ENCODE measurements at regions not wholly inside any gene's neighbourhood (a gene's known extent, or its start where the extent isn't known, plus 50 kb on each side); places are given as distances from the start of the nearest gene placed in this dataset.
"Not testable (repeated sequence)": the region's sequence is repeated elsewhere in the genome, so short reads cannot be mapped to it uniquely, and the experiment has no call there.

- no TSS peak for BruUV-seq (replicated peaks)
- intact Hi-C loops (cut with micrococcal nuclease) = no loop called here
- Mint-ChIP-seq H3K4me3 (ENCODE audit: unreplicated experiment) (no peak overlapping the region), H3K4me1 (ENCODE audit: insufficient read depth, unreplicated experiment) (no peaks in the 10 kb centered on the region), H3K36me3 (ENCODE audit: insufficient read depth, unreplicated experiment) (no peaks in the 10 kb centered on the region), H3K9me3 (ENCODE audit: unreplicated experiment) (no peaks in the 10 kb centered on the region), H3K27me3 (ENCODE audit: insufficient read depth, unreplicated experiment) (no peaks in the 10 kb centered on the region), H3K27ac (ENCODE audit: low read depth, unreplicated experiment) (peak overlapping the region; percentile 30)
- ChIA-PET CTCF (interaction anchor here (1.6 to 2.6 kb wide), 2 partner anchors 12 to 191 kb away, joined by 7 to 10 read pairs; no protein-coding TSS in a partner anchor), POLR2A (interaction anchor here (0.5 to 0.6 kb wide), 2 partner anchors 233 to 1887 kb away, joined by 3 read pairs; no protein-coding TSS in a partner anchor)
- peak; percentile 37 for DNase-seq (ENCODE audit: unreplicated experiment)
- no peak for TF ChIP-seq CTCF (IDR thresholded peaks at IDR 0.05; ENCODE audit: unreplicated experiment)
Measured at GRCh38 chr10:52499281-52499680, 185.2 kb downstream of the DKK1 start.

DNA sequence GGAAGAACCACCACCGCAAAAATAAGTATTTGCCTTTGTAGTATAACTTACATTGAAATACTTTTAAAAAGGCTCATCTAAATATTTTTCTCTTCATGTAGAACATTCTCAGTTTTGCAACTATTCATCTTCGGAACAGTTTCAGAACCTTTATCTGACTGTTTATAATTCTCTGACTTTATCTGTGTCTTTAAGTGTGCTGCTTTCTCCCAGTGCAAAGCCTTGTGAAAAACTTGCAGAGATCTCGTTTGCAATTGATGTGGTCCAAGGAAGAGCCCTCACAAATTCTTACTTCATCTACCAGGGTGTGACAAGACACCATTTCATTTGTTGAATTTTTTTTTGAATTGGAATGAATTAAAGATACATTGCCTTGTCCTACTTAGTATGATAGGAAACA is 186.4 kb downstream of the DKK1 start:
- Mint-ChIP-seq H3K27me3 (ENCODE audit: insufficient read depth, unreplicated experiment) (no peaks in the 10 kb centered on the region), H3K27ac (ENCODE audit: low read depth, unreplicated experiment) (no peak overlapping the region), H3K4me3 (ENCODE audit: unreplicated experiment) (no peak overlapping the region), H3K36me3 (ENCODE audit: insufficient read depth, unreplicated experiment) (no peaks in the 10 kb centered on the region), H3K4me1 (ENCODE audit: insufficient read depth, unreplicated experiment) (no peaks in the 10 kb centered on the region), H3K9me3 (ENCODE audit: unreplicated experiment) (peaks cover 7% of the 10 kb centered on the region)
- BruUV-seq (replicated peaks) = no TSS peak
- no peak for DNase-seq (ENCODE audit: unreplicated experiment)
- no peak for TF ChIP-seq CTCF (IDR thresholded peaks at IDR 0.05; ENCODE audit: unreplicated experiment)
- POLR2A ChIA-PET = no interaction called here
- intact Hi-C loops (cut with micrococcal nuclease) = no loop called here
- CTCF ChIA-PET = interaction anchor here (2.6 kb wide), 1 partner anchor 193 kb away, joined by 10 read pairs; no protein-coding TSS in a partner anchor

GRCh38 chr10:52502237-52502636 is 188.2 kb downstream of the DKK1 start:
- CTCF ChIA-PET = interaction anchor here (1.3 kb wide), 1 partner anchor 195 kb away, joined by 3 read pairs; no protein-coding TSS in a partner anchor
- intact Hi-C loops (cut with micrococcal nuclease) = no loop called here

GRCh38 chr10:52505341-52505740 is 191.3 kb downstream of the DKK1 start:
- H3K4me1 Mint-ChIP-seq (ENCODE audit: insufficient read depth, unreplicated experiment) = not testable (repeated sequence)

More at GRCh38 chr10:52502237-52502636, 188.2 kb downstream of the DKK1 start:
- H3K4me3 Mint-ChIP-seq (ENCODE audit: unreplicated experiment) = no peak overlapping the region
- no peaks in the 10 kb centered on the region for H3K36me3 Mint-ChIP-seq (ENCODE audit: insufficient read depth, unreplicated experiment)
- no TSS peak for BruUV-seq (replicated peaks)
- no peak for TF ChIP-seq CTCF (IDR thresholded peaks at IDR 0.05; ENCODE audit: unreplicated experiment)
- POLR2A ChIA-PET = interaction anchor here (1.1 kb wide), 1 partner anchor 65 kb away, joined by 3 read pairs; no protein-coding TSS in a partner anchor
- H3K27ac Mint-ChIP-seq (ENCODE audit: low read depth, unreplicated experiment) = no peak overlapping the region
- no peak for DNase-seq (ENCODE audit: unreplicated experiment)
- peaks cover 7% of the 10 kb centered on the region for H3K9me3 Mint-ChIP-seq (ENCODE audit: unreplicated experiment)
- no peaks in the 10 kb centered on the region for H3K4me1 Mint-ChIP-seq (ENCODE audit: insufficient read depth, unreplicated experiment)
- H3K27me3 Mint-ChIP-seq (ENCODE audit: insufficient read depth, unreplicated experiment) = no peaks in the 10 kb centered on the region

GRCh38 chr10:52514481-52514880 is 200.4 kb downstream of the DKK1 start:
- ChIA-PET CTCF (interaction anchor here (0.9 kb wide), 1 partner anchor 51 kb away, joined by 3 read pairs; no protein-coding TSS in a partner anchor), POLR2A (no interaction called here)
- no peak for DNase-seq (ENCODE audit: unreplicated experiment)
- no TSS peak for BruUV-seq (replicated peaks)
- no peak for TF ChIP-seq CTCF (IDR thresholded peaks at IDR 0.05; ENCODE audit: unreplicated experiment)
- Mint-ChIP-seq H3K27ac (ENCODE audit: low read depth, unreplicated experiment) (no peak overlapping the region), H3K36me3 (ENCODE audit: insufficient read depth, unreplicated experiment) (no peaks in the 10 kb centered on the region), H3K4me1 (ENCODE audit: insufficient read depth, unreplicated experiment) (peaks cover 7% of the 10 kb centered on the region), H3K27me3 (ENCODE audit: insufficient read depth, unreplicated experiment) (no peaks in the 10 kb centered on the region), H3K9me3 (ENCODE audit: unreplicated experiment) (peaks cover 8% of the 10 kb centered on the region), H3K4me3 (ENCODE audit: unreplicated experiment) (no peak overlapping the region)
- intact Hi-C loops (cut with micrococcal nuclease) = no loop called here

More at GRCh38 chr10:52505341-52505740, 191.3 kb downstream of the DKK1 start:
- H3K27ac Mint-ChIP-seq (ENCODE audit: low read depth, unreplicated experiment); H3K9me3 Mint-ChIP-seq (ENCODE audit: unreplicated experiment); H3K4me3 Mint-ChIP-seq (ENCODE audit: unreplicated experiment); CTCF ChIA-PET; DNase-seq (ENCODE audit: unreplicated experiment); H3K27me3 Mint-ChIP-seq (ENCODE audit: insufficient read depth, unreplicated experiment); POLR2A ChIA-PET; intact Hi-C loops (cut with micrococcal nuclease); BruUV-seq (replicated peaks); H3K36me3 Mint-ChIP-seq (ENCODE audit: insufficient read depth, unreplicated experiment): not testable (repeated sequence)

Data from MCF 10A (cell line).